GM18870 (cell line): ENCODE measurements at regions not wholly inside any gene's neighbourhood (a gene's known extent, or its start where the extent isn't known, plus 50 kb on each side); places are given as distances from the start of the nearest gene placed in this dataset.
"Not testable (repeated sequence)": the region's sequence is repeated elsewhere in the genome, so short reads cannot be mapped to it uniquely, and the experiment has no call there.

ENCODE experiments used
- ATAC-seq: cut with Tn5 transposase; IDR thresholded peaks from one replicate; pipeline ENCODE4 v1.9.1; 2021; ENCODE audit warnings: moderate library complexity; ENCODE audit not compliant: unreplicated experiment

GRCh38 chr16:21363550-21364223 lies 85.6 kb upstream of the CRYM start:
- ATAC-seq: not testable (repeated sequence)

- ATAC-seq: not testable (repeated sequence)
Measured at GRCh38 chr16:21361612-21362227, 83.6 kb upstream of the CRYM start.

GRCh38 chr16:21361045-21361444 lies 83.0 kb upstream of the CRYM start:
- ATAC-seq: not testable (repeated sequence)

- ATAC-seq: peak; percentile 3
Measured at GRCh38 chr16:21359513-21359912, 81.4 kb upstream of the CRYM start.

- peak; percentile 51 for ATAC-seq
Measured at GRCh38 chr16:21358261-21358795, 80.2 kb upstream of the CRYM start.

GRCh38 chr16:21356308-21356707 lies 78.2 kb upstream of the CRYM start:
- not testable (repeated sequence) for ATAC-seq

GRCh38 chr16:21351433-21351832 lies 73.3 kb upstream of the CRYM start:
- not testable (repeated sequence) for ATAC-seq

GRCh38 chr16:21350851-21351250 lies 72.8 kb upstream of the CRYM start:
- not testable (repeated sequence) for ATAC-seq

- ATAC-seq: not testable (repeated sequence)
Measured at GRCh38 chr16:21349336-21349735, 71.2 kb upstream of the CRYM start.

GRCh38 chr16:21348815-21349214 lies 70.7 kb upstream of the CRYM start:
- ATAC-seq: not testable (repeated sequence)

GRCh38 chr16:21347538-21347937 lies 69.4 kb upstream of the CRYM start:
- ATAC-seq: not testable (repeated sequence)

GRCh38 chr16:21346756-21347491 lies 68.8 kb upstream of the CRYM start:
- not testable (repeated sequence) for ATAC-seq

- ATAC-seq: not testable (repeated sequence)
Measured at GRCh38 chr16:21344361-21344912, 66.3 kb upstream of the CRYM start.

- no peak for ATAC-seq
Measured at GRCh38 chr16:21341101-21341500, 63.0 kb upstream of the CRYM start.

- no peak for ATAC-seq
Measured at GRCh38 chr16:21339941-21340340, 61.9 kb upstream of the CRYM start.

GRCh38 chr16:21339269-21339641 lies 61.2 kb upstream of the CRYM start:
- no peak for ATAC-seq

- ATAC-seq: no peak
Measured at GRCh38 chr16:21338537-21339268, 60.6 kb upstream of the CRYM start.

GRCh38 chr16:21336231-21336630 lies 58.1 kb upstream of the CRYM start:
- no peak for ATAC-seq

- not testable (repeated sequence) for ATAC-seq
Measured at GRCh38 chr16:21334188-21335146, 56.4 kb upstream of the CRYM start.
